SK-N-SH (cell line): ENCODE measurements at regions not wholly inside any gene's neighbourhood (a gene's known extent, or its start where the extent isn't known, plus 50 kb on each side); places are given as distances from the start of the nearest gene placed in this dataset.

Source experiments
- CTCF ChIA-PET: fragments of 300-600, 350-600 bp; formaldehyde crosslinking; extraction: SDS; loops from one replicate; lab custom pipeline; 2021; lab: Yijun Ruan, JAX
- POLR2A ChIA-PET: fragments of 350-600 bp; sonication (Branson Sonifier 250); formaldehyde crosslinking; extraction: SDS; loops from one replicate; lab custom pipeline; 2020; ENCODE audit warnings: antibody characterized with exemption, inconsistent platforms; lab: Yijun Ruan, JAX
- DNase-seq: peaks from one replicate; pipeline ENCODE4 v3.0.0; 2012
- H2AFZ ChIP-seq: fragments of 200-600 bp; sonication (generic); 2 replicates; pipeline ENCODE4 v1.8.1; 2016; ENCODE audit warnings: antibody characterized with exemption, mild to moderate bottlenecking, low read depth
- H3F3A ChIP-seq: fragments of 200-600 bp; sonication (generic); replicated peaks from 2 replicates; pipeline ENCODE3; 2016; ENCODE audit warnings: antibody characterized with exemption, mild to moderate bottlenecking; ENCODE audit not compliant: insufficient read depth
- H3K27ac ChIP-seq, 2 experiments: fragments of 200-500 bp in 1 of 2; fragments of 200-600 bp in 1 of 2; sonication (Bioruptor generic) in 1 of 2; sonication (generic), shearing (Covaris generic) in 1 of 2; 2 replicates each; pipeline versions ENCODE4 v1.5.1 to v1.6.1; 2014 to 2016; ENCODE audit warnings: low read depth in 2 of 2, inconsistent platforms in 1 of 2, low read length in 1 of 2, mild to moderate bottlenecking in 1 of 2, mixed read lengths in 1 of 2
- H3K27me3 ChIP-seq: fragments of 200-600 bp; sonication (generic), shearing (Covaris generic); 2 replicates; pipeline ENCODE4 v1.6.1; 2016; ENCODE audit warnings: mixed run types; ENCODE audit not compliant: insufficient read depth
- H3K36me3 ChIP-seq, 2 experiments: fragments of 200-500 bp in 1 of 2; fragments of 200-600 bp in 1 of 2; sonication (Bioruptor generic) in 1 of 2; sonication (generic) in 1 of 2; replicated peaks in 1 of 2; 2 replicates each; pipeline versions ENCODE3 to v1.5.1; 2014 to 2016; ENCODE audit warnings: low read length in 1 of 2, mild to moderate bottlenecking in 1 of 2; ENCODE audit not compliant: insufficient read depth in 2 of 2, control insufficient read depth in 1 of 2
- H3K4me1 ChIP-seq, 2 experiments: fragments of 200-500 bp in 1 of 2; fragments of 200-600 bp in 1 of 2; sonication (Bioruptor generic) in 1 of 2; sonication (generic), shearing (Covaris generic) in 1 of 2; 2 replicates each; pipeline versions ENCODE4 v1.5.1 to v1.6.1; 2014 to 2016; ENCODE audit warnings: low read depth in 1 of 2, low read length in 1 of 2, mixed run types in 1 of 2; ENCODE audit not compliant: insufficient read depth in 2 of 2, control insufficient read depth in 1 of 2
- H3K4me2 ChIP-seq: fragments of 200-600 bp; sonication (generic), shearing (Covaris generic); 2 replicates; pipeline ENCODE4 v1.6.1; 2017; ENCODE audit warnings: mixed run types
- H3K4me3 ChIP-seq, 2 experiments: fragments of 200-500 bp in 1 of 2; fragments of 200-600 bp in 1 of 2; sonication (Bioruptor generic) in 1 of 2; sonication (generic), shearing (Covaris generic) in 1 of 2; 2 replicates each; pipeline versions ENCODE4 v1.5.1 to v1.8.1; 2014 to 2016; ENCODE audit warnings: low read depth in 2 of 2, inconsistent platforms in 1 of 2, low read length in 1 of 2, mild to moderate bottlenecking in 1 of 2, mixed read lengths in 1 of 2, moderate library complexity in 1 of 2
- H3K79me2 ChIP-seq: fragments of 200-600 bp; sonication (generic); 2 replicates; pipeline ENCODE4 v1.8.1; 2017; ENCODE audit warnings: mild to moderate bottlenecking; ENCODE audit not compliant: insufficient read depth
- H3K9ac ChIP-seq: fragments of 200-600 bp; sonication (generic); 2 replicates; pipeline ENCODE4 v1.6.1; 2017; ENCODE audit warnings: mixed run types
- H3K9me2 ChIP-seq: fragments of 200-600 bp; sonication (generic); 2 replicates; pipeline ENCODE4 v1.6.1; 2017; ENCODE audit warnings: mixed run types
- H3K9me3 ChIP-seq: fragments of 200-600 bp; sonication (generic); 2 replicates; pipeline ENCODE4 v1.6.1; 2017; ENCODE audit warnings: mixed run types, mild to moderate bottlenecking, moderate library complexity
- H4K20me1 ChIP-seq: fragments of 200-600 bp; sonication (generic); 2 replicates; pipeline ENCODE4 v1.6.1; 2017; ENCODE audit warnings: mild to moderate bottlenecking, mixed run types; ENCODE audit not compliant: insufficient read depth
- CHD2 ChIP-seq: fragments of 150-350 bp; IDR thresholded peaks from 2 replicates; pipeline ENCODE4 v1.6.1; 2018; ENCODE audit warnings: low read length; ENCODE audit not compliant: partially characterized antibody
- FOSL2 ChIP-seq: IDR thresholded peaks from 2 replicates; pipeline ENCODE4 v1.4.0; 2012; ENCODE audit warnings: low read depth, mild to moderate bottlenecking, moderate library complexity, borderline replicate concordance
- FOXJ3 ChIP-seq: sonication (generic); formaldehyde crosslinking; IDR thresholded peaks from 2 replicates; pipeline ENCODE4 v1.5.1; 2020; ENCODE audit warnings: mild to moderate bottlenecking, missing genetic modification reagents
- GABPA ChIP-seq: IDR thresholded peaks from 2 replicates; pipeline ENCODE4 v1.4.0; 2012; ENCODE audit warnings: low read depth, mild to moderate bottlenecking
- IRF3 ChIP-seq: fragments of 150-350 bp; IDR thresholded peaks from 2 replicates; pipeline ENCODE4 v1.6.1; 2016; ENCODE audit warnings: mild to moderate bottlenecking, low read depth, low read length
- MEF2A ChIP-seq: IDR thresholded peaks from 2 replicates; pipeline ENCODE4 v1.4.0; 2012; ENCODE audit warnings: low read depth, borderline replicate concordance
- NFIC ChIP-seq: IDR thresholded peaks from 2 replicates; pipeline ENCODE4 v1.4.0; 2012; ENCODE audit warnings: borderline replicate concordance
- NRF1 ChIP-seq: IDR thresholded peaks from 2 replicates; pipeline ENCODE4 v1.6.1; 2012; ENCODE audit warnings: low read depth, mild to moderate bottlenecking, low read length
- PBX3 ChIP-seq: IDR thresholded peaks from 2 replicates; pipeline ENCODE4; 2012
- RAD21 ChIP-seq: IDR thresholded peaks from 2 replicates; pipeline ENCODE4 v1.6.1; 2012; ENCODE audit warnings: mild to moderate bottlenecking, low read length
- TAF1 ChIP-seq: IDR thresholded peaks from 2 replicates; pipeline ENCODE4 v1.6.1; 2012; ENCODE audit warnings: low read depth, mild to moderate bottlenecking, low read length, moderate library complexity, borderline replicate concordance
- TEAD4 ChIP-seq: IDR thresholded peaks from 2 replicates; pipeline ENCODE4 v1.4.0; 2012; ENCODE audit warnings: mild to moderate bottlenecking, borderline replicate concordance; ENCODE audit not compliant: insufficient read depth
- USF2 ChIP-seq: fragments of 150-350 bp; IDR thresholded peaks from 2 replicates; pipeline ENCODE4 v1.6.1; 2017; ENCODE audit warnings: antibody characterized with exemption, low read length, low read depth, borderline replicate concordance
- YY1 ChIP-seq: IDR thresholded peaks from 2 replicates; pipeline ENCODE4 v1.4.0; 2012; ENCODE audit warnings: low read depth, mild to moderate bottlenecking
- ZBTB33 ChIP-seq: IDR thresholded peaks from 2 replicates; pipeline ENCODE4 v1.4.0; 2012; ENCODE audit warnings: low read depth, borderline replicate concordance
- WGBS: methylation state at CpG from one replicate; pipeline ENCODE4 v1.1.6; 2017; ENCODE audit warnings: low lambda C conversion rate; 5-methylcytosine and 5-hydroxymethylcytosine counted together

DNA sequence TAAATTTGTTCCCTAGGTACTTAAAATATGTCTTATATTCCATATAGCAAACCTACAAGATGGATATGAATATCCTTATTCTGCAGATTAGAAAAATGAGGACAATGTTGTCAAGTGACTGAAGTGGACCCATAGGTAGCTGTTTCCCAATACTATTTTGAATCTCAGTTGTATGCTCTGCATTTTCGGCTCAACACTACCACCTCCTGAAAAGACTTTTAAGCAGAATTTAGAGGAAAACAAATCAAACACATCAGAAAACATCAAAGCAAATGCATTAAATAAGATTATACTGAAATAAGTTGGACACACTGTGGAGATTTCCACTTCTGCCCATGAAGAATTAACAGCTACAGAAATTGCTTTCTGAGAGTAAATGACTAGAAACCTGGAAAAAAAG, 488.7 kb downstream of the TRIML1 start:
- Histone ChIP-seq H3K27ac (no peak overlapping the region), H4K20me1 (no peaks in the 10 kb centered on the region)
- WGBS, result 48% methylated on average over 1 of the region's 1 CpG
- TF ChIP-seq PBX3 (no peak), FOXJ3 (no peak), USF2 (no peak), MEF2A (no peak), TAF1 (no peak), YY1 (no peak), FOSL2 (no peak), RAD21 (no peak; the same call in 1 of the 2 replicates), GABPA (no peak), NRF1 (no peak), TEAD4 (no peak), CHD2 (no peak), ZBTB33 (no peak), IRF3 (no peak), NFIC (no peak)
- TF ChIP-seq, all 33 proteins: peak for 0
- Histone ChIP-seq H3K27me3 (no peaks in the 10 kb centered on the region), H3K9me3 (no peaks in the 10 kb centered on the region), H3K36me3 (no peaks in the 10 kb centered on the region), H3K4me3 (no peak overlapping the region), H3K79me2 (no peaks in the 10 kb centered on the region), H3K4me2 (no peak overlapping the region), H3K9ac (no peak overlapping the region), H3F3A (no peaks in the 10 kb centered on the region), H2AFZ (no peak overlapping the region), H3K9me2 (0 out of 2 replicates have a peak, but pooled peaks cover 4% of the 10 kb centered on the region), H3K4me1 (no peaks in the 10 kb centered on the region)
- ChIA-PET CTCF (no interaction called here), POLR2A (no interaction called here)
- DNase-seq, result no peak
